Suprapubic skin (tissue), 4 donors: ENCODE measurements at regions not wholly inside any gene's neighbourhood (a gene's known extent, or its start where the extent isn't known, plus 50 kb on each side); places are given as distances from the start of the nearest gene placed in this dataset.

Experiments
- DNase-seq, 2 donors: peaks; one replicate each; pipeline ENCODE4 v3.0.0-alpha.2; 2019; ENCODE audit warnings: low spot score in 2 of 2
- H3K27ac ChIP-seq: fragments of 200-600 bp; sonication (generic); one replicate; pipeline ENCODE4 v1.5.1; 2019
- H3K27me3 ChIP-seq: fragments of 200-600 bp; sonication (generic); one replicate; pipeline ENCODE4 v1.5.1; 2019
- H3K36me3 ChIP-seq: fragments of 200-600 bp; sonication (generic); one replicate; pipeline ENCODE4 v1.5.1; 2019
- H3K4me1 ChIP-seq: fragments of 200-600 bp; sonication (generic); one replicate; pipeline ENCODE4 v1.5.1; 2019
- H3K4me3 ChIP-seq: fragments of 200-600 bp; sonication (generic); one replicate; pipeline ENCODE4 v1.5.1; 2019; ENCODE audit warnings: mild to moderate bottlenecking
- H3K9me3 ChIP-seq: fragments of 200-600 bp; sonication (generic); one replicate; pipeline ENCODE4 v1.5.1; 2019
- CTCF ChIP-seq, 2 donors: fragments of 200-600 bp in 1 of 2; fragments of 450-650 bp in 1 of 2; sonication (generic) in 1 of 2; IDR thresholded peaks; one replicate each; pipeline ENCODE4 v1.5.1; 2016 to 2019; ENCODE audit warnings: antibody characterized with exemption in 2 of 2, mild to moderate bottlenecking in 1 of 2, moderate library complexity in 1 of 2
- EP300 ChIP-seq: sonication (generic); formaldehyde crosslinking; IDR thresholded peaks from one replicate; pipeline ENCODE4 v1.6.1; 2017; ENCODE audit warnings: antibody characterized with exemption
- POLR2A ChIP-seq, 2 donors: fragments of 450-650 bp; IDR thresholded peaks; one replicate each; pipeline ENCODE4 v1.6.1; 2017; ENCODE audit warnings: antibody characterized with exemption in 2 of 2, mild to moderate bottlenecking in 2 of 2, moderate library complexity in 2 of 2
- POLR2AphosphoS5 ChIP-seq, 3 donors: sonication (generic); formaldehyde crosslinking; IDR thresholded peaks; one replicate each; pipeline ENCODE4 v1.6.1; 2017; ENCODE audit warnings: antibody characterized with exemption in 3 of 3
- WGBS: methylation state at CpG from one replicate; pipeline ENCODE4 v1.1.5; 2018; 5-methylcytosine and 5-hydroxymethylcytosine counted together

GRCh38 chr2:187985923-187986322 is 305.8 kb upstream of the GULP1 start:
- 49% methylated on average over 4 of the region's 4 CpGs for WGBS
- Histone ChIP-seq H3K9me3 (no peaks in the 10 kb centered on the region), H3K4me1 (peaks cover 15% of the 10 kb centered on the region), H3K36me3 (no peaks in the 10 kb centered on the region), H3K27me3 (no peaks in the 10 kb centered on the region), H3K27ac (no peak overlapping the region), H3K4me3 (no peak overlapping the region)
- TF ChIP-seq CTCF (IDR thresholded peaks at IDR 0.05), result no peak
- no peak for TF ChIP-seq POLR2A (IDR thresholded peaks at IDR 0.05)
- no peak for TF ChIP-seq POLR2AphosphoS5 (IDR thresholded peaks at IDR 0.05)
- no peak for DNase-seq

GRCh38 chr2:187986390-187987105 is 305.1 kb upstream of the GULP1 start:
- Histone ChIP-seq H3K4me3 (no peak overlapping the region), H3K27me3 (no peaks in the 10 kb centered on the region), H3K4me1 (peaks cover 15% of the 10 kb centered on the region), H3K27ac (no peak overlapping the region), H3K9me3 (no peaks in the 10 kb centered on the region), H3K36me3 (no peaks in the 10 kb centered on the region)
- WGBS, result 67% methylated on average over 7 of the region's 7 CpGs
- DNase-seq, result no peak
- TF ChIP-seq POLR2A (IDR thresholded peaks at IDR 0.05) (no peak), EP300 (no peak), CTCF (IDR thresholded peaks at IDR 0.05) (no peak), POLR2AphosphoS5 (IDR thresholded peaks at IDR 0.05) (no peak)

GRCh38 chr2:187988348-187988747 is 303.3 kb upstream of the GULP1 start:
- H3K4me1 ChIP-seq, result peaks cover 7% of the 10 kb centered on the region
- WGBS, result 64% methylated on average over 6 of the region's 6 CpGs
- H3K27ac ChIP-seq, result no peak overlapping the region
- H3K4me3 ChIP-seq, result no peak overlapping the region
- H3K27me3 ChIP-seq, result no peaks in the 10 kb centered on the region
- H3K36me3 ChIP-seq, result no peaks in the 10 kb centered on the region
- TF ChIP-seq CTCF (IDR thresholded peaks at IDR 0.05) (no peak), EP300 (no peak)
- DNase-seq, result no peak
- H3K9me3 ChIP-seq, result no peaks in the 10 kb centered on the region

- no peak overlapping the region for H3K27ac ChIP-seq
- H3K27me3 ChIP-seq, result no peaks in the 10 kb centered on the region
- no peak overlapping the region for H3K4me3 ChIP-seq
- DNase-seq, result no peak
- peaks cover 6% of the 10 kb centered on the region for H3K4me1 ChIP-seq
- no peaks in the 10 kb centered on the region for H3K36me3 ChIP-seq
- TF ChIP-seq POLR2A (IDR thresholded peaks at IDR 0.05) (no peak), EP300 (no peak), POLR2AphosphoS5 (IDR thresholded peaks at IDR 0.05) (no peak), CTCF (IDR thresholded peaks at IDR 0.05) (no peak)
- 35% methylated on average over 2 of the region's 2 CpGs for WGBS
- no peaks in the 10 kb centered on the region for H3K9me3 ChIP-seq
Observed at GRCh38 chr2:187989925-187990623, 301.6 kb upstream of the GULP1 start.

GRCh38 chr2:187991389-187991788 is 300.3 kb upstream of the GULP1 start:
- Histone ChIP-seq H3K36me3 (no peaks in the 10 kb centered on the region), H3K4me1 (peaks cover 3% of the 10 kb centered on the region), H3K9me3 (no peaks in the 10 kb centered on the region), H3K27me3 (no peaks in the 10 kb centered on the region), H3K27ac (no peak overlapping the region), H3K4me3 (no peak overlapping the region)
- WGBS, result 73% methylated on average over 1 of the region's 1 CpG
- no peak for DNase-seq
- TF ChIP-seq POLR2AphosphoS5 (IDR thresholded peaks at IDR 0.05) (no peak), POLR2A (IDR thresholded peaks at IDR 0.05) (no peak), CTCF (IDR thresholded peaks at IDR 0.05) (no peak), EP300 (no peak)
